GM12878 (cell line): ENCODE measurements at regions not wholly inside any gene's neighbourhood (a gene's known extent, or its start where the extent isn't known, plus 50 kb on each side); places are given as distances from the start of the nearest gene placed in this dataset.

Experiments
- ATAC-seq: fragments of 200-7000 bp; cut with Tn5 transposase; 3 replicates; pipeline ENCODE4 v1.9.1; 2020; ENCODE audit warnings: mild to moderate bottlenecking, moderate library complexity
- BruUV-seq: library from RNA; stranded (reverse); fragments of 400-500 nt; replicated peaks from 2 replicates; lab custom pipeline; 2021; lab: Mats Ljungman, UMichigan
- CTCF ChIA-PET: fragments of 300-600 bp; sonication (Branson Sonifier 250); formaldehyde crosslinking; extraction: SDS; loops from one replicate; lab custom pipeline; 2021; ENCODE audit warnings: inconsistent platforms; lab: Yijun Ruan, JAX
- POLR2A ChIA-PET: fragments of 350-600 bp; formaldehyde crosslinking; extraction: SDS; loops from one replicate; lab custom pipeline; 2021; ENCODE audit warnings: inconsistent platforms; lab: Charles Lee
- RAD21 ChIA-PET: fragments of 300-600 bp; sonication (Branson Sonifier 250); formaldehyde crosslinking; loops from one replicate; lab custom pipeline; 2023; ENCODE audit warnings: antibody characterized with exemption; ENCODE audit not compliant: unreplicated experiment; lab: Charles Lee
- SMC1A ChIA-PET: fragments of 300-600 bp; sonication (Branson Sonifier 250); formaldehyde crosslinking; loops from one replicate; lab custom pipeline; 2023; ENCODE audit not compliant: unreplicated experiment, uncharacterized antibody; lab: Charles Lee
- DNase-seq: peaks from one replicate; pipeline ENCODE4 v3.0.0-alpha.2; 2011; ENCODE audit warnings: low read depth, low spot score
- FAIRE-seq: peaks from 3 replicates; lab custom pipeline; 2011; peaks lifted over from hg19 to GRCh38; lab: Jason Lieb, UNC
- H2AFZ ChIP-seq: 2 replicates; pipeline ENCODE4 v1.6.0; 2011; ENCODE audit warnings: low read depth, low read length, control low read depth; ENCODE audit not compliant: control insufficient read depth
- H3K27ac ChIP-seq: 2 replicates; pipeline ENCODE4 v1.5.1; 2011; ENCODE audit warnings: control low read depth; ENCODE audit not compliant: control insufficient read depth, insufficient read depth
- H3K27me3 ChIP-seq, 2 experiments: replicated peaks in 1 of 2; 2 replicates each; pipeline versions ENCODE4 v1.6.0 to v1.6.1; 2011; ENCODE audit warnings: low read length in 1 of 2; ENCODE audit not compliant: control insufficient read depth in 2 of 2, insufficient read depth in 2 of 2
- H3K36me3 ChIP-seq, 2 experiments: 2 replicates each; pipeline ENCODE4 v1.5.1; 2011; ENCODE audit warnings: low read length in 1 of 2; ENCODE audit not compliant: control insufficient read depth in 2 of 2, insufficient read depth in 2 of 2
- H3K4me1 ChIP-seq: 2 replicates; pipeline ENCODE4 v1.6.1; 2011; ENCODE audit warnings: mild to moderate bottlenecking, low read length, moderate library complexity, mixed read lengths; ENCODE audit not compliant: control insufficient read depth, insufficient read depth
- H3K4me2 ChIP-seq: 2 replicates; pipeline ENCODE4 v1.6.0; 2011; ENCODE audit warnings: control low read depth; ENCODE audit not compliant: control insufficient read depth, insufficient read depth
- H3K4me3 ChIP-seq: fragments of 200-600 bp; sonication (generic); 2 replicates; pipeline ENCODE4 v1.5.1; 2016
- H3K79me2 ChIP-seq: 2 replicates; pipeline ENCODE4 v1.6.0; 2011; ENCODE audit warnings: low read length; ENCODE audit not compliant: control insufficient read depth, insufficient read depth
- H3K9ac ChIP-seq: 2 replicates; pipeline ENCODE4 v1.8.0; 2011; ENCODE audit warnings: low read length, control low read depth, mixed read lengths; ENCODE audit not compliant: control insufficient read depth, insufficient read depth
- H3K9me3 ChIP-seq: replicated peaks from 3 replicates; pipeline ENCODE4 v1.5.1; 2011; ENCODE audit warnings: mild to moderate bottlenecking, low read length; ENCODE audit not compliant: control insufficient read depth, insufficient read depth
- H4K20me1 ChIP-seq: 2 replicates; pipeline ENCODE4 v1.6.0; 2011; ENCODE audit not compliant: control insufficient read depth, insufficient read depth
- ASH2L ChIP-seq: fragments of 300-600, 200-600 bp; sonication (generic); IDR thresholded peaks from 2 replicates; pipeline ENCODE4 v1.6.1; 2017; ENCODE audit warnings: low read depth, mild to moderate bottlenecking, borderline replicate concordance
- ATF2 ChIP-seq: IDR thresholded peaks from 2 replicates; pipeline ENCODE4 v1.6.1; 2012; ENCODE audit warnings: low read length, inconsistent platforms
- GABPA ChIP-seq: IDR thresholded peaks from 2 replicates; pipeline ENCODE4 v1.6.1; 2014; ENCODE audit warnings: antibody characterized with exemption, low read depth, mild to moderate bottlenecking, inconsistent platforms
- GATAD2B ChIP-seq: fragments of 450-650 bp; conservative IDR thresholded peaks from 2 replicates; pipeline ENCODE4 v1.6.1; 2017; ENCODE audit warnings: low read depth, mild to moderate bottlenecking, moderate library complexity
- HDGF ChIP-seq: fragments of 450-650 bp; IDR thresholded peaks from 2 replicates; pipeline ENCODE4 v1.6.1; 2016; ENCODE audit warnings: antibody characterized with exemption
- HSF1 ChIP-seq: fragments of 150-350 bp; IDR thresholded peaks from 2 replicates; pipeline ENCODE4 v1.6.1; 2014; ENCODE audit warnings: mild to moderate bottlenecking, low read depth, low read length
- IKZF2 ChIP-seq, 2 experiments: fragments of 450-650 bp; IDR thresholded peaks; 2 replicates each; pipeline ENCODE4 v1.6.1; 2017; ENCODE audit warnings: mild to moderate bottlenecking in 2 of 2, moderate library complexity in 2 of 2
- MLLT1 ChIP-seq: fragments of 450-650 bp; IDR thresholded peaks from 2 replicates; pipeline ENCODE4 v1.6.1; 2016; ENCODE audit warnings: mild to moderate bottlenecking
- MXI1 ChIP-seq: fragments of 150-350 bp; IDR thresholded peaks from 2 replicates; pipeline ENCODE4 v1.6.1; 2011; ENCODE audit warnings: low read depth, mild to moderate bottlenecking, inconsistent platforms, low read length, improper control_type of control experiment
- NR2C1 ChIP-seq: fragments of 450-650 bp; IDR thresholded peaks from 2 replicates; pipeline ENCODE4 v1.6.1; 2017; ENCODE audit warnings: antibody characterized with exemption, mild to moderate bottlenecking, moderate library complexity
- PAX8 ChIP-seq: fragments of 450-650 bp; IDR thresholded peaks from 2 replicates; pipeline ENCODE4 v1.6.1; 2017; ENCODE audit warnings: mild to moderate bottlenecking, moderate library complexity
- POLR2AphosphoS5 ChIP-seq: IDR thresholded peaks from 2 replicates; pipeline ENCODE4 v1.6.1; 2011; ENCODE audit warnings: mild to moderate bottlenecking, low read length, inconsistent platforms
- RAD51 ChIP-seq: fragments of 450-650 bp; IDR thresholded peaks from 2 replicates; pipeline ENCODE4 v1.6.1; 2016; ENCODE audit warnings: moderate library complexity, mild to moderate bottlenecking, inconsistent platforms
- SPI1 ChIP-seq: IDR thresholded peaks from 2 replicates; pipeline ENCODE4 v1.6.1; 2011; ENCODE audit warnings: low read depth, mild to moderate bottlenecking, low read length, moderate library complexity, borderline replicate concordance; ENCODE audit not compliant: insufficient read depth
- SUZ12 ChIP-seq: fragments of 200-600 bp; sonication (generic); IDR thresholded peaks from one replicate; pipeline ENCODE4 v1.6.1; 2018; ENCODE audit warnings: antibody characterized with exemption, mild to moderate bottlenecking; ENCODE audit not compliant: unreplicated experiment
- WGBS: methylation state at CpG from one replicate; pipeline ENCODE4 v1.1.6; 2016; ENCODE audit warnings: low lambda C conversion rate; ENCODE audit not compliant: insufficient replicate concordance, insufficient coverage; ENCODE audit errors: missing lambda C conversion rate; 5-methylcytosine and 5-hydroxymethylcytosine counted together
- in situ Hi-C: fragments of 300-500 bp; cut with MboI; formaldehyde crosslinking; loops from 9 replicates; pipeline ENCODE4 v1.14.3; 2018; ENCODE audit warnings: mixed read lengths
- intact Hi-C: fragments of 100-400 bp; cut with micrococcal nuclease; formaldehyde crosslinking; loops from one replicate; pipeline ENCODE4 v1.14.2; 2022; ENCODE audit not compliant: unreplicated experiment

- no peaks in the 10 kb centered on the region for H3K36me3 ChIP-seq
- POLR2A ChIA-PET = no interaction called here
- H3K4me1 ChIP-seq = no peaks in the 10 kb centered on the region
- no peaks in the 10 kb centered on the region for H3K27me3 ChIP-seq
- no TSS peak for BruUV-seq
- no peak overlapping the region for H3K9ac ChIP-seq
- H3K27ac ChIP-seq = no peak overlapping the region
- in situ Hi-C loops = no loop called here
- TF ChIP-seq GABPA (no peak), ATF2 (no peak), RAD51 (no peak), GATAD2B (no peak), MLLT1 (no peak), ASH2L (no peak), PAX8 (no peak), HSF1 (no peak), IKZF2 (IDR thresholded peaks at IDR 0.05) (no peak), NR2C1 (no peak), SPI1 (no peak), HDGF (no peak), POLR2AphosphoS5 (no peak), SUZ12 (no peak), MXI1 (no peak)
- TF ChIP-seq, all 136 proteins: peak for 0
- H3K4me3 ChIP-seq = no peak overlapping the region
- no peaks in the 10 kb centered on the region for H3K9me3 ChIP-seq
- no peaks in the 10 kb centered on the region for H4K20me1 ChIP-seq
- WGBS = 28% methylated on average over 22 of the region's 25 CpGs
- intact Hi-C loops = no loop called here
- no peak for DNase-seq
- ChIA-PET RAD21 (no interaction called here), CTCF (interaction anchor here (0.6 kb wide), 1 partner anchor 312 kb away, joined by 3 read pairs; no protein-coding TSS in a partner anchor), SMC1A (no interaction called here)
- ATAC-seq = no peak
- H2AFZ ChIP-seq = no peak overlapping the region
- FAIRE-seq = no peak
- no peaks in the 10 kb centered on the region for H3K79me2 ChIP-seq
- H3K4me2 ChIP-seq = no peak overlapping the region
Observed at GRCh38 chr14:104268725-104269436, 130.5 kb downstream of the KIF26A start.
